ENCODE measurements at regions not wholly inside any gene's neighbourhood (a gene's known extent, or its start where the extent isn't known, plus 50 kb on each side); places are given as distances from the start of the nearest gene placed in this dataset.

DNA sequence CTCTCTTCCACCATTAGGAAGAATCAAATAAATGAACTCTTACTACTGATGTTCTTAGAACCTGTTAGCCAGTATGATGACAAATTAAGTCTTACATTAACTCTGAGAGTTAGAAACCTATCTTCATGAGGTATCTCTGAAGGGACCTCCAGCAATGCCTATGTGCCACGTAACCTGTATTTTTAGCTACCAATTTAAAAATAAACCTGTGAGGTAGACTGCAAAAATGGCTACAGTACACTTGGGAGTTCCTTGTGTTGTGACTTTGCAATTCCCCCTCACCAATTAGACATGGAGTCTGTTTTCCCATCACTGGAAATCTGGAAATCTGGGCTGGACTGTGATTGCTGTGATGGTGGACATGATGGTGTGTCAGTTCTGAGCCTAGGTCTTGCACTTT, 143.7 kb upstream of the MPHOSPH6 start:
- DNase-seq, result no peak
- no peak overlapping the region for H3K27ac ChIP-seq (replicated peaks)
- H3K4me1 ChIP-seq, result peaks cover 24% of the 10 kb centered on the region
- no peaks in the 10 kb centered on the region for H3K9me3 ChIP-seq (replicated peaks)
- TF ChIP-seq, protein P1, sequence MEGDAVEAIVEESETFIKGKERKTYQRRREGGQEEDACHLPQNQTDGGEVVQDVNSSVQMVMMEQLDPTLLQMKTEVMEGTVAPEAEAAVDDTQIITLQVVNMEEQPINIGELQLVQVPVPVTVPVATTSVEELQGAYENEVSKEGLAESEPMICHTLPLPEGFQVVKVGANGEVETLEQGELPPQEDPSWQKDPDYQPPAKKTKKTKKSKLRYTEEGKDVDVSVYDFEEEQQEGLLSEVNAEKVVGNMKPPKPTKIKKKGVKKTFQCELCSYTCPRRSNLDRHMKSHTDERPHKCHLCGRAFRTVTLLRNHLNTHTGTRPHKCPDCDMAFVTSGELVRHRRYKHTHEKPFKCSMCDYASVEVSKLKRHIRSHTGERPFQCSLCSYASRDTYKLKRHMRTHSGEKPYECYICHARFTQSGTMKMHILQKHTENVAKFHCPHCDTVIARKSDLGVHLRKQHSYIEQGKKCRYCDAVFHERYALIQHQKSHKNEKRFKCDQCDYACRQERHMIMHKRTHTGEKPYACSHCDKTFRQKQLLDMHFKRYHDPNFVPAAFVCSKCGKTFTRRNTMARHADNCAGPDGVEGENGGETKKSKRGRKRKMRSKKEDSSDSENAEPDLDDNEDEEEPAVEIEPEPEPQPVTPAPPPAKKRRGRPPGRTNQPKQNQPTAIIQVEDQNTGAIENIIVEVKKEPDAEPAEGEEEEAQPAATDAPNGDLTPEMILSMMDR (IDR thresholded peaks at IDR 0.05; ENCODE audit: borderline replicate concordance), result no peak
- no peak overlapping the region for H3K4me3 ChIP-seq
- peaks cover 10% of the 10 kb centered on the region for H3K27me3 ChIP-seq (ENCODE audit: low read depth)
- no peaks in the 10 kb centered on the region for H3K36me3 ChIP-seq
- intact Hi-C loops (cut with micrococcal nuclease), result no loop called here

DNA sequence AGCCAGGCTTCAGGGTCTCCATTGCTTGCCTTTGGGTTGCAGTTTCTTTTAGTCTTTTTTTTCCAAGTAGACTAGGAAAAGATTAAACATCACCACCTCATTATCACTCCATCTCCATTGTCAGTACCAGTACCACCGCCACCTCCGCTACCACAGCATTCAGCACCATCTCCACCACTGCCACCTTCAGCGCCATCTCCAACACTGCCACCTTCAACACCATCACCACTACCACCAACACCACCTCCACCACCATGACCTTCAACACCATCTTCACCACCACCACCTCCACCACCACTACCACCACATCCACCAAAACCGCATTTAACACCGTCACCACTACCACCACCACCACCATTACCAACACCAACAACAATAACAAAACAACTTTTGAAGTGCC, 141.5 kb upstream of the MPHOSPH6 start:
- no peak for DNase-seq
- Histone ChIP-seq H3K4me1 (peaks cover 10% of the 10 kb centered on the region), H3K27me3 (ENCODE audit: low read depth) (peaks cover 13% of the 10 kb centered on the region), H3K4me3 (no peak overlapping the region), H3K27ac (replicated peaks) (no peak overlapping the region), H3K36me3 (no peaks in the 10 kb centered on the region), H3K9me3 (replicated peaks) (peaks cover 15% of the 10 kb centered on the region)
- intact Hi-C loops (cut with micrococcal nuclease), result no loop called here
- TF ChIP-seq, protein P1 (IDR thresholded peaks at IDR 0.05; ENCODE audit: borderline replicate concordance), result no peak

DNA sequence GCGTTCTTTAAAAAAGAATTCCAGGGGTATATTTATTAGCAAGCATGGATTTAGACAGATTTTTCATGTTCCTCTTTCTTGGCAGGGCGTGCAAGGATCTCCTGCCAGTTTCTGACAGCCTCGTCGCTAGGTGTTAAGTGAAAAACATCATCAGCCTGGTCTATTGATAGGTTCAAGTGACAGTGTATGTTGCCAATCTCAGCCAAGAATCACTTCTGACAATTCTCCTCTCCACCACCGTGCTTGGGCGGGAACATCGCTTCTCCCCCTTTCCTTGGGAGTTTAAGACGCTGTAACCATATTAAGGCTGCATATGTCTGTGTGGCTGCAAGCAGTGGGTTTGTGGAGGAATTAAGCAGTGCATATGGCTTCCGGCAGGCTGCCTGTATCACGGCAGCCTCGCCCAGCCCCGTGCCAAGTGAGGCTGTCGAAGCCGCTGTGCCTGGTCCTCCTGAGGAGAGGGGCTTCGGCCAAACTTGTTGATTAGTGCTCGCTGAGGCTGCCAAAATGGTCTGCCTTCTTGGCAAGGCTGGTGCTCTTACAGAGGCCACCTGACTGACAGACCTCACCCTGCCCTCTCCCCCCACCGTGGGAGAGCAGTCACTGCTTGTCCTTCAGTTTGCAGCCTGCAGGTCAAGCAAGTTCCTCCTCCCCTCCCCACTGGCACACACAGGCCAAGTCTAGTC, 132.2 kb upstream of the MPHOSPH6 start:
- Histone ChIP-seq H3K36me3 (no peaks in the 10 kb centered on the region), H3K4me3 (peak overlapping the region; percentile 49), H3K27me3 (ENCODE audit: low read depth) (no peaks in the 10 kb centered on the region), H3K27ac (replicated peaks) (peak overlapping the region; percentile 90), H3K4me1 (peaks cover 15% of the 10 kb centered on the region), H3K9me3 (replicated peaks) (peaks cover 14% of the 10 kb centered on the region)
- TF ChIP-seq, protein P1 (IDR thresholded peaks at IDR 0.05; ENCODE audit: borderline replicate concordance), result peak; percentile 4
- DNase-seq, result peak; percentile 31
- intact Hi-C loops (cut with micrococcal nuclease), result no loop called here

DNA sequence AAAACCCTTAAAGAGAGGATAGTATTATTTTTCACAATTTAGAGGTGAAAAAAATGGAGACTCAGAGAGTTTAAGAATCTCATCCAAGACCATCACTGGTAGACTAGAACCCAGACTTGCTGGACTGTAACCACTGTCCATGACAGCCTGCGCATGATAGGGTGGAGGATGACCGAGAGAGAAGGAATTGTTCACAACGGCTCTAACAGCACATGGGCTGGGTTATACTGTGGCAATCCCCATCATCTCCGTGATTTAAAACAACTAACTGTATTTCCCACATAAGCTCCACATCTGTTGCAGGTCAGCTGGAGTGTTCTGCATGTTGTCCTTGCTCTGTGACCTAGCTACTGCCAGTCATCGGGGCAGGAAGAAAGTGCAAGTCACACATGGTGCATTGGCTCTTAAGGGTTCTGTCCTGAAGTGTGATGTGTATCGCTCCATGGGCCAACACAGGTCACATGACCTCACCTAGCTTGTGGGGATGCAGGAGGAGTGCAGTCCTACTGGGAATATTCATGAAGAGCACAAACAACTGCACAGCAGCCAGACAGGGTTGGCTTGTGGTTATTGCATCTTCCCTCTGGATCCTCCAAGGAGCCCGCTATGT, 131.2 kb upstream of the MPHOSPH6 start:
- Histone ChIP-seq H3K27me3 (ENCODE audit: low read depth) (no peaks in the 10 kb centered on the region), H3K4me1 (peaks cover 15% of the 10 kb centered on the region)
- intact Hi-C loops (cut with micrococcal nuclease), result no loop called here

DNA sequence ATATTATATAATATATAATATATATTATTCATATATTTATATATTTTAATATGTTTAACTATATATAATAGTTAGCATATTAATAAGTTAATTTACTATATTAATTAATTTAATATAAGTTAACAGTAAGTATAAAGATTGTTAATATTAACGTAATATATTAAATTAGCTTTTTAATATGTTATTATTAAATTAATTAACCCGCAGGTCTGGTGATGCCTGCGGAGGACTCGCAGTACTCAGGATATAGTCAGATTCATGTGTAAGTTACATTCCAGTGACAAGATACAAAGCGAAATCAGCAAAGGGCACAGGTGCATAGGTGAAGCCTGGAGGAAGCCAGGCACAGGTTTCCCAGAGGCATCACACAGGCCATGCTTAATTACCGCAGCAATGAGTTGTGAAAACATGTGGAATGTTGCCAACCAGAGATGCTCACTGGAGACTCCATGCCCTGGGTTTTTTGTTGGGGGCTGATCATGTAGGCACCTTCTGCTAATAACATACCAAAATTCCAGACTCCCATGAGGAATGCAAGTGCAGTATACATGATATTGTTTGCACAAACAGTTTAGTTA, 130.4 kb upstream of the MPHOSPH6 start:
- no peak overlapping the region for H3K4me3 ChIP-seq
- no peaks in the 10 kb centered on the region for H3K36me3 ChIP-seq
- intact Hi-C loops (cut with micrococcal nuclease), result no loop called here
- H3K27me3 ChIP-seq (ENCODE audit: low read depth), result no peaks in the 10 kb centered on the region
- no peaks in the 10 kb centered on the region for H3K9me3 ChIP-seq (replicated peaks)
- TF ChIP-seq, protein P1 (IDR thresholded peaks at IDR 0.05; ENCODE audit: borderline replicate concordance), result no peak
- no peak for DNase-seq
- H3K27ac ChIP-seq (replicated peaks), result peak overlapping the region; percentile 90
- peaks cover 20% of the 10 kb centered on the region for H3K4me1 ChIP-seq

More for the DNA sequence above, 131.2 kb upstream of the MPHOSPH6 start:
- no peak for DNase-seq
- peak overlapping the region; percentile 90 for H3K27ac ChIP-seq (replicated peaks)
- H3K36me3 ChIP-seq, result no peaks in the 10 kb centered on the region
- H3K9me3 ChIP-seq (replicated peaks), result peaks cover 5% of the 10 kb centered on the region
- no peak overlapping the region for H3K4me3 ChIP-seq
- TF ChIP-seq, protein P1 (IDR thresholded peaks at IDR 0.05; ENCODE audit: borderline replicate concordance), result no peak

Measured in left ventricle myocardium inferior (tissue), 1 donor.